Fibroblast of the conjunctiva (primary cell): ENCODE measurements at regions not wholly inside any gene's neighbourhood (a gene's known extent, or its start where the extent isn't known, plus 50 kb on each side); places are given as distances from the start of the nearest gene placed in this dataset.

Source experiments
- DNase-seq: peaks from one replicate; pipeline ENCODE4 v3.0.0-alpha.2; 2010; ENCODE audit warnings: low read depth

GRCh38 chr4:128358231-128358912 is 70.8 kb upstream of the PGRMC2 start:
- peak; percentile 79 for DNase-seq

GRCh38 chr4:128357286-128357685 is 69.7 kb upstream of the PGRMC2 start:
- no peak for DNase-seq

GRCh38 chr4:128355305-128355704 is 67.7 kb upstream of the PGRMC2 start:
- no peak for DNase-seq

- DNase-seq = peak; percentile 55
Measured at GRCh38 chr4:128354205-128354821, 66.7 kb upstream of the PGRMC2 start.

GRCh38 chr4:128353791-128354190 is 66.2 kb upstream of the PGRMC2 start:
- DNase-seq = no peak

- DNase-seq = no peak
Measured at GRCh38 chr4:128351502-128351901, 63.9 kb upstream of the PGRMC2 start.

- no peak for DNase-seq
Measured at GRCh38 chr4:128350449-128351045, 62.9 kb upstream of the PGRMC2 start.

GRCh38 chr4:128349921-128350320 is 62.3 kb upstream of the PGRMC2 start:
- DNase-seq = peak; percentile 89

GRCh38 chr4:128347930-128348660 is 60.5 kb upstream of the PGRMC2 start:
- DNase-seq = no peak

- DNase-seq = peak; percentile 55
Measured at GRCh38 chr4:128347175-128347868, 59.7 kb upstream of the PGRMC2 start.

- no peak for DNase-seq
Measured at GRCh38 chr4:128346054-128346716, 58.6 kb upstream of the PGRMC2 start.

- DNase-seq = no peak
Measured at GRCh38 chr4:128345650-128346049, 58.0 kb upstream of the PGRMC2 start.

GRCh38 chr4:128342762-128343161 is 55.1 kb upstream of the PGRMC2 start:
- DNase-seq = no peak

- DNase-seq = no peak
Measured at GRCh38 chr4:128341634-128342033, 54.0 kb upstream of the PGRMC2 start.

GRCh38 chr4:128338634-128339355 is 51.2 kb upstream of the PGRMC2 start:
- DNase-seq = peak; percentile 34

- DNase-seq = no peak
Measured at GRCh38 chr4:128337863-128338262, 50.2 kb upstream of the PGRMC2 start.
